Stomach (tissue), 8 donors: ENCODE measurements at regions not wholly inside any gene's neighbourhood (a gene's known extent, or its start where the extent isn't known, plus 50 kb on each side); places are given as distances from the start of the nearest gene placed in this dataset.

Source experiments
- DNase-seq, 2 donors: peaks; one replicate each; pipeline versions ENCODE4 v3.0.0 to v3.0.0-alpha.2; 2013 to 2019
- H3K27ac ChIP-seq, 5 donors: fragments of 200-600 bp in 4 of 5; sonication (generic) in 4 of 5; one replicate each; pipeline ENCODE4 v1.5.1; 2013 to 2019; ENCODE audit warnings: mild to moderate bottlenecking in 1 of 5, moderate library complexity in 1 of 5
- H3K27me3 ChIP-seq, 3 donors: fragments of 200-600 bp; sonication (generic); one replicate each; pipeline ENCODE4 v1.5.1; 2017 to 2019; ENCODE audit warnings: mixed run types in 1 of 3
- H3K36me3 ChIP-seq, 4 donors: fragments of 200-600 bp; sonication (generic); 1 replicate in 3 of 4; 2 replicates in 1 of 4; pipeline ENCODE4 v1.5.1; 2016 to 2019
- H3K4me1 ChIP-seq, 4 donors: fragments of 200-600 bp; sonication (generic); one replicate each; pipeline ENCODE4 v1.5.1; 2016 to 2019
- H3K4me3 ChIP-seq, 4 donors: fragments of 200-600 bp; sonication (generic) in 3 of 4; one replicate each; pipeline ENCODE4 v1.5.1; 2016 to 2019; ENCODE audit warnings: mild to moderate bottlenecking in 1 of 4
- H3K9me3 ChIP-seq, 4 donors: fragments of 200-600 bp; sonication (generic); one replicate each; pipeline ENCODE4 v1.5.1; 2016 to 2019
- EP300 ChIP-seq: sonication (generic); formaldehyde crosslinking; IDR thresholded peaks from one replicate; pipeline ENCODE4 v1.6.1; 2017; ENCODE audit warnings: antibody characterized with exemption
- POLR2A ChIP-seq, 4 donors: fragments of 450-650 bp; IDR thresholded peaks; one replicate each; pipeline ENCODE4 v1.6.1; 2016; ENCODE audit warnings: antibody characterized with exemption in 4 of 4, control low read depth in 2 of 4, mild to moderate bottlenecking in 1 of 4, moderate library complexity in 1 of 4
- POLR2AphosphoS5 ChIP-seq, 3 donors: sonication (generic); formaldehyde crosslinking; IDR thresholded peaks; one replicate each; pipeline ENCODE4 v1.6.1; 2016; ENCODE audit warnings: antibody characterized with exemption in 3 of 3
- WGBS, 5 donors: extraction: QIAGEN DNeasy Blood & Tissue Kit in 3 of 5; methylation state at CpG; one replicate each; pipeline versions ENCODE4 v1.1.5 to v1.1.7; 2013 to 2018; 5-methylcytosine and 5-hydroxymethylcytosine counted together
- intact Hi-C: fragments of 100-400 bp; cut with DNase I; formaldehyde crosslinking; loops from one replicate; pipeline ENCODE4 v1.15.1; 2023; ENCODE audit warnings: low total_unique reads
- TF ChIP-seq, protein P1 (sequence below), 7 experiments: fragments of 450-650 bp in 4 of 7; fragments of 200-600 bp in 3 of 7; sonication (generic) in 3 of 7; IDR thresholded peaks; one replicate each; pipeline ENCODE4 v1.5.1; 2016 to 2019; ENCODE audit warnings: antibody characterized with exemption in 7 of 7, control low read depth in 2 of 7, mild to moderate bottlenecking in 1 of 7
- donor health status: healthy with polysubstance abuse.
- donor health status: Bipolar disorder and iron deficiency.
- donor health status: healthy.

GRCh38 chr2:19631871-19632270, 269.9 kb downstream of the TTC32 start:
- Histone ChIP-seq H3K9me3 (peaks cover 0 to 13% (median 5%) of the 10 kb centered on the region in 4 donors), H3K27ac (no peak overlapping the region), H3K4me1 (peaks cover 0 to 7% (median 2%) of the 10 kb centered on the region in 4 donors), H3K36me3 (no peaks in the 10 kb centered on the region), H3K4me3 (no peak overlapping the region), H3K27me3 (no peaks in the 10 kb centered on the region)
- TF ChIP-seq POLR2AphosphoS5 (IDR thresholded peaks at IDR 0.05) (no peak), POLR2A (IDR thresholded peaks at IDR 0.05) (no peak), EP300 (no peak)
- TF ChIP-seq, protein P1, sequence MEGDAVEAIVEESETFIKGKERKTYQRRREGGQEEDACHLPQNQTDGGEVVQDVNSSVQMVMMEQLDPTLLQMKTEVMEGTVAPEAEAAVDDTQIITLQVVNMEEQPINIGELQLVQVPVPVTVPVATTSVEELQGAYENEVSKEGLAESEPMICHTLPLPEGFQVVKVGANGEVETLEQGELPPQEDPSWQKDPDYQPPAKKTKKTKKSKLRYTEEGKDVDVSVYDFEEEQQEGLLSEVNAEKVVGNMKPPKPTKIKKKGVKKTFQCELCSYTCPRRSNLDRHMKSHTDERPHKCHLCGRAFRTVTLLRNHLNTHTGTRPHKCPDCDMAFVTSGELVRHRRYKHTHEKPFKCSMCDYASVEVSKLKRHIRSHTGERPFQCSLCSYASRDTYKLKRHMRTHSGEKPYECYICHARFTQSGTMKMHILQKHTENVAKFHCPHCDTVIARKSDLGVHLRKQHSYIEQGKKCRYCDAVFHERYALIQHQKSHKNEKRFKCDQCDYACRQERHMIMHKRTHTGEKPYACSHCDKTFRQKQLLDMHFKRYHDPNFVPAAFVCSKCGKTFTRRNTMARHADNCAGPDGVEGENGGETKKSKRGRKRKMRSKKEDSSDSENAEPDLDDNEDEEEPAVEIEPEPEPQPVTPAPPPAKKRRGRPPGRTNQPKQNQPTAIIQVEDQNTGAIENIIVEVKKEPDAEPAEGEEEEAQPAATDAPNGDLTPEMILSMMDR (IDR thresholded peaks at IDR 0.05), result no peak
- WGBS, 5 donors, result 82 to 95% (median 86%) methylated on average over 1 of the region's 1 CpG
- intact Hi-C loops, result no loop called here
- DNase-seq, result no peak

- TF ChIP-seq POLR2AphosphoS5 (IDR thresholded peaks at IDR 0.05) (no peak), POLR2A (IDR thresholded peaks at IDR 0.05) (no peak), EP300 (no peak)
- TF ChIP-seq, protein P1 (IDR thresholded peaks at IDR 0.05), result no peak
- DNase-seq, result no peak
- Histone ChIP-seq H3K9me3 (peaks cover 0 to 17% (median 9%) of the 10 kb centered on the region in 4 donors), H3K36me3 (no peaks in the 10 kb centered on the region), H3K27me3 (no peaks in the 10 kb centered on the region), H3K4me3 (no peak overlapping the region), H3K4me1 (peaks cover 0 to 7% (median 2%) of the 10 kb centered on the region in 4 donors), H3K27ac (no peak overlapping the region)
- intact Hi-C loops, result no loop called here
- 84 to 97% (median 94%) methylated on average over 2 of the region's 2 CpGs for WGBS, 5 donors
These were observed 270.9 kb downstream of the TTC32 start for GRCh38 chr2:19630921-19631320.

GRCh38 chr2:19627359-19627758, 268.9 kb upstream of the OSR1 start:
- no peak for DNase-seq
- TF ChIP-seq POLR2AphosphoS5 (IDR thresholded peaks at IDR 0.05) (no peak), EP300 (no peak), POLR2A (IDR thresholded peaks at IDR 0.05) (no peak)
- TF ChIP-seq, protein P1 (IDR thresholded peaks at IDR 0.05), result no peak
- Histone ChIP-seq H3K27ac (no peak overlapping the region), H3K4me3 (no peak overlapping the region), H3K27me3 (no peaks in the 10 kb centered on the region), H3K36me3 (no peaks in the 10 kb centered on the region), H3K9me3 (peaks cover 0 to 18% (median 9%) of the 10 kb centered on the region in 4 donors), H3K4me1 (peaks cover 0 to 6% (median under 1%) of the 10 kb centered on the region in 4 donors)
- intact Hi-C loops, result no loop called here

DNA sequence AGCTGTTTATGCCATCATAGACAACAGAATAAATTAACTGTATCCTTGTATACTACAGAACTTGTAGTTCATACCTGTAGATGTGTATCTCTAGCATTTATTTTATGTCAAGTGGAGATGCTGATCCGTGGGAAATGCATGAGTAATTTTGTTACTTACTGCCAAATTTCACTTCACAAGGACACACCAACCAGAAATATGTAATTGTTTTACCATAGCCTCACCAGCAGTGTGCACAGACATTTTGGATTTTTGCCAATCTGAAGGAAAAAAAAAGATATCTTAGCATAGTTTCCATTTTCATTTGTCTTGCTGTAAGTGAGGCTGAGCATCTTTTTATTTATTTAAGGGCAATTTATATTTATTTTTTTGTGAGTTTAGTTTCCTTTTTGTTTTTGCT, 265.1 kb upstream of the OSR1 start:
- no peak for DNase-seq
- Histone ChIP-seq H3K36me3 (no peaks in the 10 kb centered on the region), H3K27me3 (no peaks in the 10 kb centered on the region), H3K9me3 (peaks cover 0 to 26% (median 15%) of the 10 kb centered on the region in 4 donors), H3K4me3 (no peak overlapping the region), H3K4me1 (no peaks in the 10 kb centered on the region), H3K27ac (no peak overlapping the region)
- TF ChIP-seq, protein P1 (IDR thresholded peaks at IDR 0.05), result no peak
- intact Hi-C loops, result no loop called here
- 11 to 21% (median 15%) methylated on average over 1 of the region's 1 CpG for WGBS, 5 donors
